HS-27A (cell line): ENCODE measurements at regions not wholly inside any gene's neighbourhood (a gene's known extent, or its start where the extent isn't known, plus 50 kb on each side); places are given as distances from the start of the nearest gene placed in this dataset.

Source experiments
- DNase-seq: peaks from one replicate; pipeline ENCODE4 v3.0.0-alpha.2; 2012; ENCODE audit warnings: low read depth, missing footprints

DNA sequence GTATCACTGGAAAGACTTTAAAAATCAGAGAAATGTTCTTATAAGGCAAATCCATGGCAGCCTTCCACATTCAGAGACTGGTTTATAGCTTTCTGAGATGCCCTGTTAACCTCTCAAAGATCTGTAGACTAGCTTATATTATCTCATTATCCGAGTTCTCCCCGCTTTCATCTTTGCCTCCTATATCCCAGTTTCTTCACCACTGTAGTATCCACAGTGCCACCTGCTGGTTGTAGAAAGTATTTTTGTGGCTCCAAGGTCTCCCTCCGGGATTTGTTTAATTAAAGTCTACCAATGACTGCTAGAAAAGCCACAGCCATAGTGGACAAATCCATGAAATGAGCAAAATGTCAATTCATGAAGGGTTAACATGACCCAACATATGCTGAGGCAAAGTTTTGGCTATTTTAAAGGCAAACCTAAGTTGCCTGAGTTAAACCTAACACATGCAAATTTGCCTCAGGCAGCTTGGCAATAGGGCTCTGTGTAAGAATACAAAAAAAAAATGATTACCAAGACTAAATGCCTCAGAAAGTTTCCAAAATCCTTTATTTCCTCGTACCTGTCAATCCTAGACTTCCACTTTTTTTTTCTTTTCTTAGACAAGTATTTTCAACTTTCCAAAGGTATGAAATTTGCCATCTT, 218.8 kb upstream of the BMP4 start:
- DNase-seq: peak; percentile 78

DNA sequence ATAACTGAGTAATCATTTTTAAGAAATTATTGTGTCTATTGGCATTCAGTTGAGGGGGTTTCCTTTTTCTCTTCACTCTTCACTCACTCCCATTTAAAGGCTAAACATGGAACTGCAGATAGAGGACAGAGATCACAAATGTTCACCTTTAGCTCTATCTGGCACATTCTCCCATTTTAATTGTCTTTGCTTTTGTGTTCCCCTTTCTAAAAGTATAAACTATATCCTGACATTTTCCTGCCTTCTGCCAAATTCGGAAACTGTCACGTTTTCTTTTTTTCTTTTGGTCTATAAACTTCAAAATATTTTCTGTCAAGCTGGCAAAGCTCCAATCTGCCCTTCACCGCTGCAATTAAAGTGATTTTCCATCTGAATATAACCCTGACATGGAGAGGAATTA, 219.8 kb upstream of the CDKN3 start:
- no peak for DNase-seq

DNA sequence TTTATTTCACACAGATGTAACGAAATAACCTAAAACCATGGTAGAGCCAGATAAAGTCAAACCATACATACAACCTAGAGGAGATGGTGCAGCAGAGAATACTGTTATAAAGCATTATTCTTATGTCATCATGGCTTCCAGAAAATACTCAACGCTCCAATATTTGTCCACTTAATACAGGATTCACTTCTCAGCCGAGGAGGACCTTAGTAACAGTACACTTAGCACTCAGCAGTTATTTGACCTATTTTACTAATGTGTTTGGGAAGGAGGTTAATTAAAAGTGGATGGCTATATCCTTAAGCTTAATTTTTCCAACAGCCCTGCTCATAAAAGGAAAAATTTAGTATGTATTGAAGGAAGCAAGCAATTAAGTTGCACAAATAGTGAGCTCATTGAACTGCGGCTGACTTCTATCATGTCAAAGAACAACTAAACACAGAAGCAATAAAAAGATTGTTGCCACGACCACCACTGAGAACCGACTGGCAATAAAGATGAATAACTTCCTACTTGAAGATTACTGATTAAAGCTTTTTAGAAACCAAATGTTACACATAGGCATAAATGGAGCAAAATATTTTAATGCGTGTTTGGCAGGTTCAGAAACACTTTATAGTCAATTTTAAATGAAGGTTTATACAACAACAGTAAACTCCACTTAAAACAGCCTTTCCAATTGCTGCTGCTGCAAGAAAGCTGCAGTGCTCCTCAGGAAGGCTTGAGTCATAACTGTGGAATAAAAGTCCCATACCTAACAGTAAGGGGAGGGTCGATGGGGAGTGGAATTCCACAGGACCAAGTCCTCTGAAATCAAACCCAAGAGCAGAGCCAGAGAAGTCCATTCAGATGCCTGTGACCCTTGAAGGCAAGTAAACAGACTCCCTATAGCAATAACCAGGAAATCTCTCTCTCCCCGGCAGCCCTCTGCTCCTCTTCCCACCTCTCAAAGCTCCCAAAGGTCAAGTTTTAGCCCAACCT, 218.9 kb upstream of the CDKN3 start:
- no peak for DNase-seq

DNA sequence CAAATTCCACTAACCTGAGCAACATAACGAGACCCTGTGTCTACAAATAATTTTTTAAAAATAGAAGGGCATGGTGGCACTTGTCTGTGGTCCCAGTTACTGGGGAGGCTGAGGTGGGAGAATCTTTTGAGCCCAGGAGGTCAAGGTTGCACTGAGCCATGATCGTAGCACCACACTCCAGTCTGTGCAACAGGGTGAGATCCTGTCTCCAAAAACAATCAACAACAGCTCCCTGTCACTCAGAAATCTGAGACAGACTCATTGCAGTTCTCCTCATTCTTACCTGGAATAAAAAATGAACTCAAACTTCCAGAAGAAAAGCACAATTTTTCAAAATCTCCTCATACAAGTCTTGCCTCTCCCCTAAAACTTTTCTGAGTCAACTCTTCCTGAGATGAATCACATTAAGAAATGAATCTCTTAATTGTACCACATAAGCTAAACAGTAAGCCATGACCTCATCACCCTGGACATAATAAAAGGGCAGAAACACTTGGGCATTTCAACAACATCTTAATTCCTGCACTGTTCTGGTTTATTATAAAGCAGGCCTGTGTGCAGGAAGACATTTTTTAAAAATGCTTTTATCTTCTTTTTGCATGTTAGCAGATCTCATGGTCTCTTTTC, 214.3 kb upstream of the CDKN3 start:
- DNase-seq: no peak

DNA sequence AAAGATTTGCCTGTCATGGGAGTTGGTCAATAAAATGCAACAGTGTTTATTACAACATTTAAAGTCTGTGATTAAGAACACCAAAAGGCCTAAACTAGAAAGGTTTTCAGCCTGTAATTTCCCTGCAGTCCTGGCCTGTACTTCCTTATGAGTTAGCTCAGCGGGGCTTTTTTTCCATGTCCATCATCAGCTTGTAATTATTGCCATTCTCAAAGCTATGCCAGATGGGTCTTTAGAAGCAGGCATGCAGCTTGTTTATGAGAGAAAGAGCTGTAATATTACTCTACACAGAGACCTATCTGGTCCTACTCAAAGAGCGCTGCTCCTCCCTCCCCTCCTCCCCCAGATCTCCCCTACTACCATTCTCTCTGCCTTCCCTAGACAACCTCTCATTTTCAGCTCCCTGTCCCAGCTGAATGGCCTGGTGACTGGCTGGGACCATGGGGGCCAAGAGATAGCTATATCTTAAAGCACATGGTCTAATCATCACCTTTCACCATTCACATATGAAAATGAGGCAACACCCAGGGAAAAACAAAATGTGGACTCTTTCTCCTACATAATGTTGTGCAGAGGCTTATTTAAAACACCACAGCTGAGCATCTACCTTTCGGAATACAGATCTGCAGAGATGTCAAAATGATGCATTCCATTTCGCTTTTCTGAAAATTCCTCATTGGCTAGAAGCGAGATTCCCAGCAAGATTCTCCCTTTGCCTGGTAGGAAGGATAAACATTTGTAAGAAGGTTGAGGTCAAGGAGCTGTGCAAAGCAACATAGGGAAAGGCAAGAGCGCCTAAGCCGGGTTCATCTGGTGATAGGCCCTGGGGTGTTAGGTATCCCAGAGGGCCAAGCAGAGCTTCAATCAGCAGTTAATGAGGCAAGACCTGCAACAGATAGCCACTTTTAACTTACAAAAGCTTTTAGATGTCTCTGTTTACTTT, 209.7 kb upstream of the CDKN3 start:
- no peak for DNase-seq

DNA sequence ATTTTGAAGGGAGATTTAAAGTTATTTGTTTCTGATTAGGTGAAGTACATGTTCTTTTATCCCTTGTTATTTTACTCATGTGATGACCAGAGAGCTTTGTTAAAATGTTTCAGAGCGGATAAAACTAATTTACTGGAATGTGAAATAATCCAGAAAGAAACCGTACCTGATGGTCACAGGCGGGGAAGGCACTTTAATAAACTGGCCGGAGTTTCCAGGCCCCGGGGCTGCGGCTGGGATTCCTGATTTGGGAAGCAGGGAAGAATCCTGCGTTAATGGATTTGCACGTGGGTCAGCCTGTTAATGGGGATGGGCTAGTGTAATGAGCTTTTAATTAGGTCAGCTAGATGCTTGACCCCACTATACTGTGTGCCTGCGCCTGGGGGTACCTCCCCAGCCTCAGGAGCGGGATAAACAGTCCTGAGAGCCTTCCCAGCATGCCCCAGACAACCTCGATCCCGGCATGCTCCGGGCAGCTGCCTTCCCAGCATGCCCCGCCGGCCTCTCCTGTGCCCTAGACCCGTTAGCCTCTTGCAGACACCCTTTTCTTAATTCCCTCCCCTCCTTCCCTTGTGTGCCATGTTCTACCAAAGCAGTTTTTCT, 208.6 kb upstream of the CDKN3 start:
- DNase-seq: no peak

DNA sequence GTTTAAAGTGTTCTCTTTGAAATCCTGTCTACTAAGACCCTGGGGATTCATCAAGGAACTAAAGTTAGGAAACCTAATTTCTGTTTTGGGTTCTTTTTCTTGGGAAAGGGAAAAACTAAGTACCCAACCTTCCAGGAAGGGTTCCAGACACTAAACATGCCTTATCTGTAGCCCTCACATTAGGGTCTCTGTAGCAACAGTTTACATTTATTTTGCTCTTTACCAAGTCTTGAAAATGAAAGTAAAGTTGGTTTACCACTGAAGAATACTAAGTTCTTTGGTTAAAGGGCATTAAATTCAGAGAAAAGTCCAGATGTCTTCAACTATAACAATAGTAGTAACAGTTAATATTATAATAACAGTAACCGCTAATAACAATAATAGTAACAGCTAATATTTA, 207.5 kb upstream of the CDKN3 start:
- DNase-seq: no peak

DNA sequence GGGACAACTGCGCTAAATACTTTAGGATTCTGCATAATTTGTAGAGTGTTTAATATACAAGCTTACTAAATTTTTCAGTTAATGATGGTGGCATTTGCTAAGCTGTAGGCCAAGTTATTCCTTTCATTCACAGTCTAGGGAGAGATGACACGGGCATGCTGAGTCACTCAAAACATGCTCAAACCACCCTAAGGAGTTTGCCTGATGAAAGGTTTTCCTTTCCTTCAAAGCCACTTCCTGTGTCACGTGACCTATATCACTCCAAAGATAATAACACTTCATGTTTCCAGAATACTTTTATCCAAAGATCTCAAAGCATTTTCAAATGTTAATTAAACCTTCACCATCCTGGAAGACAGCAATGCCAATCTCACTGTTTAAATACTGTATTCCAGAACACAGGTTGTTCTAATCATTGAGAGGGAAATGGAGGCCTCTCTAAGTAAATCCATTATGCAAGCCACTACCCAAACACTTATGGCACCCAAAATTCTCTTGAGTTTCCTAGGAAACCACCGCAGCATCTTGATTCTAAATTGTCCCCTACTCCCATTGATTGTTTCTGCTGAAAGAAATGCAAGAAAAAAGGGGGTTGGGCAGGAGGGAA, 207.0 kb upstream of the CDKN3 start:
- no peak for DNase-seq

DNA sequence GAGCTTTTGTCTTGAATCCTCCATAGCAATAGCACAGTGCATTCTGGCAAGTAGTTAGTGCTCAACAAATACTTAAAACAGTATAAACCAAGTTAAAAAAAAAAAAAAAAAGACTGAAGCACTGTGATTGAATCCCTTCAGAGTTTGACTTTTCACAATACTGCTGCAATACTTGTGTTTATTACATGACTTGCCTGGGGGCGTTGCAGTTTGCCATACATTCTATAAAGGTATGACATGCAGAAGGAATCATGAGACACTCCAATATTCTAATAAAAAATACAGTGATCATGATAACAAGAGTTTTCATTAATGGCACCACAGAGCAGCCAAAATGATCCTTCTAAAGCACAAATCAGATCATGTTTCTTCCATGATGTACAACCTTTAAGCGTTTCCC, 205.0 kb upstream of the CDKN3 start:
- no peak for DNase-seq

DNA sequence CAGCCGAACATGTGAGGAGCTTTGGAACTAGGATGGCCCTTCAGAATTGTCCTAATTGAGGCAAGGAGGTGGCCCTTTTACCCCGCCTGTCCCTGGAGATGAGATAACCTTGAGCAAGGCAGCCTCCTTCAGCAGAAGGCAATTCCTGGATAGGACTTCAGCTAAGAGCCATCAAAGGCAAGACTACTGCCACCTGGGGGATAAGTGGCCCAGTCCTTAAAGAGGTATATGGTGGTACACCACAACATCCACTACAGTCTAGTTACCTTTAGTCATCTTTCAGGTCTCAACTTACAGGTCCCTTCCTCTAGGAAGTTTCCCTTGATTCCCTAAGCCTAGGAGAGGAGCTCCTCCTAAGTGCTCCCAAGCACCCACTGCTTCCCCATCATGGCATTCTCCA, 204.2 kb upstream of the CDKN3 start:
- no peak for DNase-seq

DNA sequence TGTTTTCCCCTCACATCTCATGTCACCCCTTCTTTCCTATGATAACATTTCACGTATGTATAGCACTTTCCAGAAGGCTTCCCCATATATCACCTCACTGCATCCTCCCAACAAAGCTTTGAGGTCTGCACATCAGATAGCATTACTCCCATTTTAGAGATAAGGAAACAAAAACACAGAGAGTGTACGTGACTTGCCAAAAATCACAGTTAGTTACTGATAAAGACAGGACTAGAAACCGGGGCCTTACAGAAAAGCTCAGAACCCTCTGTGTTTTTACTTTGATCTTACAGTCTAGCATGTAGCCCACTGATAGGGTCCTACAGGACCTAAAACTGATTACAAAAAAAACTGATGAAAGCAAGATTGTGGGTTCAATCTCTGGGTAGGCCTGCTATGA, 202.9 kb upstream of the CDKN3 start:
- no peak for DNase-seq

DNA sequence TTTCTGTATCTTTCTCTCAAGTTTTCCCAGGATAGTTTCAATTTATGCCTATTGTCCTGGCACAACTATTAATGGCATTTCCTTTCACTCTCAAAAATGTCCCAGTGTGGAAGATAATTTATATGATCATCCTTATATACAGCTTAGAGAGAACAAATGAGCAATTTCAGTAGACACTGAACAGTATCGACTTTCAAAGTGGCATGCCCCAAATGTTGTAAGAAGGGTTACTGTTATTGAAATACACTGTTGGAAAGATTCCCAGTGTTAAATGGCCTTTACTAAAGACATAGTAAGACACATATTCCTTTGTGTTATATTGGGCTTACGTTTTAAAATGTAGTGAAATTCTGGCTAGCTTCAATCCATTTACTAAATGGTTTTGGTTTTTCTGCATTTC, 202.3 kb upstream of the CDKN3 start:
- no peak for DNase-seq

DNA sequence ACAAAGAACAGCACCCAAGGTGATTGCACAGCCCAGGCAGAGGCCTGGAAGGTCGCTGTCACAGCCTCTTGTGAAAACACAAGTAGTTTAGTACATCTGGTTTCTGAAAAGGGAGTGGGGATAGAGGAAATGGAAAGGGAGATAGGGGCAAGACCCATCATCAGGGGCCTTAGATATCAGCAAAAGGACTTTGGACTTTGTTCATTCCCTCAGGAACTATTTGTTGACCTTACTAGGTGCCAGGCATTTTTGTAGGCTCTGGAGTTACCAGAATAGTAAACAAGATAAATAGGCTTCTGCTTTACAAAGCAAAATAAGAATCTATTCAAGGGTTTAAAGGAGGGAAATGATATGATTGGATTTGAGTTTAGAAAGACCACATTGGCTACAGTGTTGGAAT, 199.4 kb upstream of the CDKN3 start:
- DNase-seq: no peak

DNA sequence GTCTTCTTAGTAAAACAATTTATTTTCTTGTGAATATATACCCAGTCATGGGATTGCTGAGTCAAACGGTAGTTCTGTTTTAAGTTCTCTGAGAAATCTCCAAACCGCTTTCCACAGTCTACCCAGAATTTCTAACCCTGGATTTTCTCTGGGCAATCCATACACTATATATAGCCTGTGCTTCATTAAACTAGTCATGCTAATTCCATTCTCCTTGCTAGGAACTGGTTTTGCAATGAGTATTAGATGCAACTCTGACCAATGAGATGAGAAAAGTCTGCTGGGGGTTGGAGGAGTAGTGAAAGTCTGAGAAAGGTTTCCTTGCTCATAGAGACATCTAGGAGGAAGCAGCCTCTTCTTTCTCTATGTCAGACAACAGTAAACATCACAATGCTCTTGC, 196.1 kb upstream of the CDKN3 start:
- DNase-seq: no peak

DNA sequence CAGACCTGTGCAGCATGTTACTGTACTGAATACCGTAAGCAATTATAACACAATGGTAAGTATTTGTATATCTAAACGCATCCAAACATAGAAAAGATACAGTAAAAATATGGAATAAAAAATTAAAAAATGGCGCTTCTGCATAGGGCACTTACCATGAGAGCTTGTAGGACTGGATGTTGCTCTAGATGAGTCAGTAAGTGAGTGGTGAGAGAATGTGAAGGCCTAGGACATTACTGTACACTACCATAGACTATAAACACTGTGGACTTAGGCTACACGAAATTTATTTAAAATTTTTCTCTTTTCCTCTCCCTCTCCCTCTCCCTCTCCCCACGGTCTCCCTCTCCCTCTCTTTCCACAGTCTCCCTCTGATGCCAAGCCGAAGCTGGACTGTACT, 194.5 kb upstream of the CDKN3 start:
- DNase-seq: no peak

DNA sequence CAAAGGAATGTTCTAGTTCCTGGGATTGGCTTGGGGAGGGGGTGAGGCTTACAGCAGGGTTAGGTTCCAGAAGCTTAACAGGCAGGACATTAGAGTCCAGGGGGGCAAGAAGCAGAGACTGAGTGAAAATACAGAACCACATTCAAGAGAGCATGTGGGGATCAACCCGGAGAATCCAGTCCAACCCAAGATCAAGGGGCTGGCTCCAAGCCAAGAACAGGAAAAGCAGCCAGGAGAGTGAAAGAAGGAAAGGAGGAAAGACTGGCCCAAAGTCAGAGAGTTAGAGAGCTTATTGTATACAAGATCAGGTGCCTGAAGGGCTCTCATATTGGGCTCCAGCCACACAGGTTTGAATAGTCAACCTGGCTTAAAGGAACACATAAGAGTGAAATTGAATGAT, 190.3 kb upstream of the CDKN3 start:
- DNase-seq: no peak

DNA sequence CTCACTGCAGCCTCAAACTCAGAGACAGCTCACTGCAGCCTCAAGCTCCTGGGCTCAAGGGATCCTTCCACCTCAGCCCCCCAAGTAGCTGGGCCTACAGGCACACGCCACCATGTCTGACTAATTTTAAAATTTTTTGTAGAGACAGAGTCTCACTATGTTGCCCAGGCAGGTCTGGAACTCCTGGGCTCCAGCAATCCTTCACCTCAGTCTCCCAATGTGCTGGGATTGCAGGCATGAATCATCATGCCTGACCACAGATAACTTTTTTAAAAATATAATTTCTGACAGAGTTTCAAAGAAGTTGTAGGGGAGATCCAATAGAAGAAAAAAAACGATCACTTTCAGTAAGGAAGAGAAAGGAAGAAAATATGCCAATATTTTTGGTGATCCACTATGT, 189.7 kb upstream of the CDKN3 start:
- no peak for DNase-seq

DNA sequence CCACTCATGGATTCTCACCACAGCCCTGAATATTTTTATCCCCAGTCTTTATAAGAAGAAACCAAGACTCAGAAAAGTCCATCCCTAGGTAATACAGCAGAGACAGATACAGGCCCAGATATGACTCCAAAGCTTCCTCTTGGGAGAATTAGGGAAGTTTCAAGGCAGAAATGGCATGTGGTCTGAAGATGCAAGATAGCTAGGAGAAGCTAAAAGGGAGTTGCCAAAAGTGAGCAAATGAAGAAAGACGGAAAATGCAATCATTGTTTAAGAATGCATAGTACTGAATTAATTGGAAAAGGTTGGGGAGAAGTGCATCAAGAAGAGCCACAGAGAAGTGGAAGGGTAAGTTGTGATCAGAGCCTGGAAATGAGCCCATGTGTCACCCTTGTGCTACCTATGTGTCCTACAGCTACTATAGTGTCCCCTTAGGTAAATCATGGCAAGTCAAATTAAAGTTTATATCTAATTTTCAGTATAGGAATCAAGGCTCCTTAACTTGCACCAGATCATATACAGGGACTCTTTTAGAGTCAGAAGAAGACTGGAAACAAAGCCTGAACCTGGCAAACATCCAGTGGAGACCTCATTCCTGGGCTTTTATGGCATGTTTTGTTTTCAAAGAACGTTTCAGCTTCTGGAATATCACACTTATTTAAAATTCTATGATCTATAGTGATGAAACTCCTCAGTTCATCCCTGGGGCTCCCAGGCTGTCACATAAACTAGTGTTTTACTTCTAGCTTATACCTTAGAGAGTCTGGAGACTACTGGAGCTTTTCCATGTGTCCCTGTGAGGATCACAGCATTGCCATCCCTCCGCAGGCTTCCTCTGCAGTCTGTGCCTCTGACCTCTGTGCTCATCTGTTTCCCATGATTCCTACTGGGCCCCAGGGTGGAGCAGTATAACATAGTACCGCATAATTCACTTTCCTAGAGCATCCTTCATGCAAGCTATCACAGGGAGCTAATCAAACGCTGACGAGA, 189.0 kb upstream of the CDKN3 start:
- no peak for DNase-seq

DNA sequence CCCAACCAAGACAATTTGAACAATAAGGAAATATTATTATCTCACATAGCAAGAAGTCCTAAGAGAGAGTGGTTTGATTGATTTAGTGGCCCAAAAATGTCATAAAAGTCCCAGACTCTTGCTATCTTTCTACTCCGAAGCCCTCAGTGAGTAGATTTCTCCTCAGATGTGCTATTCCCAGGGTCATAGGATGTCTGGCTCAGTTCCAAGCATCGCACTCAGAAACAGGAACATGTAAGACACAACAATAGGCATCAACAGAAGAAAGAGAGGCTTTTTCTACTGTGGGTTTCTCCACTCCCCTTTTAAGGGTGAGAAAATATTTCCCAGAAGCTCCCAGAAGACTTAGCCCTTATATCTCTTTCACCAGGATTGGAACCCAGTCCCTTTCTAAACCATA, 188.1 kb upstream of the CDKN3 start:
- no peak for DNase-seq
